Lower leg skin (tissue), 3 donors: ENCODE measurements at regions not wholly inside any gene's neighbourhood (a gene's known extent, or its start where the extent isn't known, plus 50 kb on each side); places are given as distances from the start of the nearest gene placed in this dataset.

Source experiments
- POLR2A ChIP-seq, 2 donors: fragments of 450-650 bp; IDR thresholded peaks; one replicate each; pipeline ENCODE4 v1.6.1; 2016 to 2017; ENCODE audit warnings: antibody characterized with exemption in 2 of 2, mild to moderate bottlenecking in 1 of 2, moderate library complexity in 1 of 2
- TF ChIP-seq, protein P1 (sequence below), 3 donors: fragments of 450-650 bp; IDR thresholded peaks; one replicate each; pipeline ENCODE4 v1.5.1; 2016; ENCODE audit warnings: antibody characterized with exemption in 3 of 3, mild to moderate bottlenecking in 3 of 3, moderate library complexity in 2 of 3

DNA sequence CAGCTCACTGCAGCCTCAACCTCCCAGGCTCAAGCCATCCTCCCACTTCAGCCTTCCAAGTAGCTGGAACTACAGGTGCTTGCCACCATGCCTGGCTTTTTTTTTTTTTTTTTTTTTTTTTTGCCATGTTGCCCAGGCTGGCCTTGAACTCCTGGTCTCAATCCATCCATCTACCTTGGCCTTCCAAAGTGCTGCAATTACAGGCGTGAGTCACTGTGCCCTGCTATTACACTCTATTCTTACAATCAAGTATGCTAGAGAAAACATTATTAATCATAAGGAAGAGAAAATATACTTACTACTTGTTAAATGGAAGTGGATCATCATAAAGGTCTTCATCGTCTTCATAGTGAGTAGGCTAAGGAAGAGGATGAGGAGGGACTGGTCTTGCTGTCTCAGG is 93.3 kb upstream of the DOCK9 start:
- TF ChIP-seq, protein P1, sequence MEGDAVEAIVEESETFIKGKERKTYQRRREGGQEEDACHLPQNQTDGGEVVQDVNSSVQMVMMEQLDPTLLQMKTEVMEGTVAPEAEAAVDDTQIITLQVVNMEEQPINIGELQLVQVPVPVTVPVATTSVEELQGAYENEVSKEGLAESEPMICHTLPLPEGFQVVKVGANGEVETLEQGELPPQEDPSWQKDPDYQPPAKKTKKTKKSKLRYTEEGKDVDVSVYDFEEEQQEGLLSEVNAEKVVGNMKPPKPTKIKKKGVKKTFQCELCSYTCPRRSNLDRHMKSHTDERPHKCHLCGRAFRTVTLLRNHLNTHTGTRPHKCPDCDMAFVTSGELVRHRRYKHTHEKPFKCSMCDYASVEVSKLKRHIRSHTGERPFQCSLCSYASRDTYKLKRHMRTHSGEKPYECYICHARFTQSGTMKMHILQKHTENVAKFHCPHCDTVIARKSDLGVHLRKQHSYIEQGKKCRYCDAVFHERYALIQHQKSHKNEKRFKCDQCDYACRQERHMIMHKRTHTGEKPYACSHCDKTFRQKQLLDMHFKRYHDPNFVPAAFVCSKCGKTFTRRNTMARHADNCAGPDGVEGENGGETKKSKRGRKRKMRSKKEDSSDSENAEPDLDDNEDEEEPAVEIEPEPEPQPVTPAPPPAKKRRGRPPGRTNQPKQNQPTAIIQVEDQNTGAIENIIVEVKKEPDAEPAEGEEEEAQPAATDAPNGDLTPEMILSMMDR (IDR thresholded peaks at IDR 0.05): no peak
- TF ChIP-seq POLR2A (IDR thresholded peaks at IDR 0.05): no peak
